GM12801 (cell line): ENCODE measurements at regions not wholly inside any gene's neighbourhood (a gene's known extent, or its start where the extent isn't known, plus 50 kb on each side); places are given as distances from the start of the nearest gene placed in this dataset.

Experiments
- TF ChIP-seq, protein P1 (sequence below): IDR thresholded peaks from one replicate; pipeline ENCODE4 v1.5.1; 2011; ENCODE audit warnings: control low read depth; ENCODE audit not compliant: insufficient read length; ENCODE audit errors: extremely low read depth

DNA sequence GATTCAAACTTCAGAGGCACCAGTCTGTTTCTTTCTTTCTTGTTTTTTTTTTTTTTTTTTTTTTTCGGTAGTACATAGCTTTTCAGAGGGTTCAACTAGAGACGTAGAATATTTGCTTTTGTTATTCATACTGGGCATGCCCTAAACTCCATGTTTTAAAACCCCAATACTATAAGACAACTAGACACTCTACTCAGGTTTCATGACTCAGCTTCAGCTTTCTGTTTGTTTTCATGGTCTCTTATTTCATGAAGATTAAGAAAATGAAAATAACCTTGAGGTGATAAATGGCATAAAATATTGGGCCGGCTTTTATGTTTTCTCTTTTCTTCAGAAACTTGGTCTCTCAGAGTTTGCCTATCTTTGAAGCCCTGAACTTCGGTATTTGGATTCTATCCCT, 2126.3 kb upstream of the ACO1 start:
- TF ChIP-seq, protein P1, sequence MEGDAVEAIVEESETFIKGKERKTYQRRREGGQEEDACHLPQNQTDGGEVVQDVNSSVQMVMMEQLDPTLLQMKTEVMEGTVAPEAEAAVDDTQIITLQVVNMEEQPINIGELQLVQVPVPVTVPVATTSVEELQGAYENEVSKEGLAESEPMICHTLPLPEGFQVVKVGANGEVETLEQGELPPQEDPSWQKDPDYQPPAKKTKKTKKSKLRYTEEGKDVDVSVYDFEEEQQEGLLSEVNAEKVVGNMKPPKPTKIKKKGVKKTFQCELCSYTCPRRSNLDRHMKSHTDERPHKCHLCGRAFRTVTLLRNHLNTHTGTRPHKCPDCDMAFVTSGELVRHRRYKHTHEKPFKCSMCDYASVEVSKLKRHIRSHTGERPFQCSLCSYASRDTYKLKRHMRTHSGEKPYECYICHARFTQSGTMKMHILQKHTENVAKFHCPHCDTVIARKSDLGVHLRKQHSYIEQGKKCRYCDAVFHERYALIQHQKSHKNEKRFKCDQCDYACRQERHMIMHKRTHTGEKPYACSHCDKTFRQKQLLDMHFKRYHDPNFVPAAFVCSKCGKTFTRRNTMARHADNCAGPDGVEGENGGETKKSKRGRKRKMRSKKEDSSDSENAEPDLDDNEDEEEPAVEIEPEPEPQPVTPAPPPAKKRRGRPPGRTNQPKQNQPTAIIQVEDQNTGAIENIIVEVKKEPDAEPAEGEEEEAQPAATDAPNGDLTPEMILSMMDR = no peak

DNA sequence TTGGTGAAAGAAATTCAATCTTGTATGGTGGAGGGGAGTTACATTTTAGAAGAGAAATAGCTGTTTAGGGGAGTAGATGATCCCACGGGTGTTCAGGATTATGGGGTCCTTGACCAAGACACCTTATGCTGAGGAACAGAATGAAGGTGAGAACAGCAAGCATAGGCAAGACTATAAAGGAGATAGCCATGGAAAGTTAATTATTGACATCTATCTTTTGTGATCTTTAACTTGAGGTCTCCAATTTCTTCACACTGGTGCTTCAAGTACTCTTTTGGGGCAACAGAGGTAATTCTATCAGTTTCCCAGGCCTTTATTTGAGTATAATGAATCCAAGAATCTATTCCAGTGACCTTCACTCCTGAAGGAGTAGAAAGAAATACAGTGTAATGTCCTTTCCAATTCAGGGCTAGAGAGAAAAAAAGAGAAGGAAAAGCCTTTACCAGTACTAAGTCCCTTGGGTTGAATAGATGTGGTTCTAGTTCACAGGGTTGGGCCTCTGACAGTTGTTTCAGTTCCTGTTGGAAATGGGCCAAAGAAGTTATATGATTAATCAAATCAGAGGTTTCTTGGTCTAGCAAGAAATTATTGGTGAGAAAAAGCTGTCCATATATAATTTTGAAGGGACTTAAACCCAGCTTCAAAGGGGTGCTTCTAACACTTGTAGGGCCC, 2104.1 kb upstream of the ACO1 start:
- TF ChIP-seq, protein P1 = no peak

DNA sequence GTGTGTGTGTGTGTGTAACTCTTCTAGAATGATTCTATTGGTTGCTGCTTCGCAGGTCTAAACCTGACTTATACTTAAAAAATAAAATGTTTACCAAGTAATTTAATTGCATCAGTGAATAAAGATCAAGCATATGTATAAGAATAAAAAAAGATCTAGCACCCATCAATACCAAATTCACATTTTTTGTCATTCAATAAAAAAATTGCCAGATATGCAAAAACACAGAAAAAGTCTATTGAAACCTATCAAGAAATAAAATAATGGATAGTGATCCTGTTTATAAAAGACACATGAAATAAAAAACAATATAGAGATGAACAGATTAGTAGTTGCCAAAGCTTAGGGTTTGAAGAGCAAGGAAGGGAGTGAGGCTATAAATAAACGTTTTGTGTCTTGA, 2095.0 kb upstream of the ACO1 start:
- TF ChIP-seq, protein P1 = no peak

DNA sequence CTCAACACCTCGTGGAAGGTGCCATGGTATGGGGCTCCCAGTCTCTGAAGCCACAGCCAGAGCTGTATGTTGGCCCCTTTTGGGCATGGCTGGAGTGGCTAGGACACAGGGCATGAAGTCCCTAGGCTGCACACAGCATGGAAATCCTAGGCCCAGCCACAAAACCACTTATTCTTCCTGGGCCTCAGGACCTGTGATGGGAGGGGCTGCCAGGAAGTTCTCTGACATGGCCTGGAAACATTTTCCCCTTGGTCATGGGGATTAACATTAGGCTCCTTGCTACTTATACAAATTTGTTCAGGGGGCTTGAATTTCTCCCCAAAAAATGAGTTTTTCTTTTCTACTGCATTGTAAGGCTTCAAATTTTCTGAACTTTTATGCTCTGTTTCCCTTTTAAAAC, 2091.2 kb upstream of the ACO1 start:
- TF ChIP-seq, protein P1 = no peak

DNA sequence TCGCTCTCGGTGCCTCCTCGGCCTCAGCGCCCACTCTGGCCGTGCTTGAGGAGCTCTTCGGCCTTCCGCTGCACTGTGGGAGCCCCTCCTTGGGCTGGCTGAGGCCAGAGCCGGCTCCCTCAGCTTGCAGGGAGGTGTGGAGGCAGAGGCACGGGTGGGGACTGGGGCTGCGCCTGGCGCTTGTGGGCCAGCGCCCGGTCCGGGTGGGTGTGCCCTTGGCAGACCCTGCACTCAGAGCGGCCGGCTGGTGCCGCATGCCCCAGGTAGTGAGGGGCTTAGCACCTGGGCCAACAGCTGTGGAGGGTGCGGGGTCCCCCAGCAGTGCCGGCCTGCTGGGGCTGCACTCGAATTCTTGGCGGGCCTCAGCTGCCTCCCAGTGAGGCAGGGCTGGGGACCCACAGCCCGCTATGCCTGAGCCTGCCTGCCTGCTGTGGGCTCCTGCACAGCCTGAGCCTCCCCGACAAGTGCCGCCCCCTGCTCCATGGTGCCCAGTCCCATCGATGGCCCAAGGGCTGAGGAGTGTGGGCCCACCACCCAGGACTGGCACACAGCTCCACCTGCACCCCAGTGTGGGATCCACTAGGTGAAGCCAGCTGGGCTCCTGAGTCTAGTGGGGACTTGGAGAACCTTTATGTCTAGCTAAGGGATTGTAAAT, 2085.2 kb upstream of the ACO1 start:
- TF ChIP-seq, protein P1 = no peak

DNA sequence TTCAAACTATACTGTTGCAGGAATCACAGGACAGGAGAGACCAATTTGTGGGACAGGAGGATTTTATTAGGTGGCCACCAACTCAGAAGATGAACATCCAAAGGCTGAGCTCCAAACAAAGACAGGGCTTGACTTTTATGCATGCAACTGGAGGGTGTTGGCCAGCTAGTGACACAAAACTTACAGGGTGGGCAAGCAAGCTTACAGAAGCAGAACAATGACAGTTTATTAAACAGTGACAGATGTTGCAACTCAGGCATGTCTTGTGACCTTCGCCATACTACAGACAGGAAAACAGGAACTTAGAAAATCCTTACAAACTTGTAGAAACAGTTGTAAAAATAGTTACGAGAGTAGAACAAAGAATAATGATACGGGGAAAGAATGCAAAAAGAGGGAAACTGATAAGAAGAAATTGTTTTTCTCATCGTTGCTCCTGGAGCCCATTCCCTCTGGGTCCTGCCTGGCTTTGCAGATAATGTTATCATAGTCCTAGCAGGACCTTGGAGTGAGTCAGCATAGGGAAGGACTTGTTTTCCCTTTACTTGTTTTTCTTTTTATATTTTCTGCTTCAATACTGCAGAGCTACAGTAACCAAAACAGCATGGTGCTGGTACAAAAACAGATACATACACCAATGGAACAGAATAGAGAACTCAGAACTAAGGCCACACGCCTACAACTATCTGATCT, 2083.0 kb upstream of the ACO1 start:
- TF ChIP-seq, protein P1 = no peak

DNA sequence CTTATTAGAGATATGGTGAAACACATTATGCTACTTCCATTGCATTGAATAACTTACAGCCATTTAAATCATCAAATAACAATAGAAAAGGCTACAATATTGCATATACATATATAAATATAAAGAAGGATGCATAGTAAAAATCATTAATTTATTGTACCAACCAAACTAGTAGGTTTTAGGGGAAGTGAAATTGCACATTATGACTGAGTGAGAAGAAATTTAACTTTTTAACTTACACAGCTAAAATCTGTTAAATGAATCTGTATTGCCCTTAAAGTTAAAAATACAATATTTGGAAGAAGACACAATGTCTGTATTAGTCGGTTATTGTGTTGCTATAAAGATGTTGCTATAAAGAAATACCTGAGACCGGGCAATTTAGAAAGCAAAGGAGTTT, 2073.7 kb upstream of the ACO1 start:
- TF ChIP-seq, protein P1 = no peak
